ENCODE measurements at regions not wholly inside any gene's neighbourhood (a gene's known extent, or its start where the extent isn't known, plus 50 kb on each side); places are given as distances from the start of the nearest gene placed in this dataset.

DNA sequence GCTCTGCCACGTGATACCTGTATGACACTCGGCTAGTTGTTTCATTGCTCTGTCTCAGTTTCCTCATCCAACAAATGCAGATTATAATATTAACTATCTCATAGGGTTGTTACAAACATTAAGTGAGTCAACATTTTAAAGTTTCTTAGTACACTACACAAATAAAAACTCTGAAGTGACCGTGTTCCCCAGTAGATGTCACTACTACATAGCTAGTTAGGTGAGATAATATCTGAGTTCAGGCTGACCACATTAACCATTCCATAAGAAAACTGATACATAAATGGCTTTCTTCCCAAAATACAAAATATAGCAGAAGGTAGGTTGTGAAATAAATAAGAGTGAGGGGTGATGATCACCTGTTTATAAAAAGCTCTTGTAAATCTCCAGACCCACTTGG is 214.1 kb downstream of the NUF2 start:
- peak; percentile 27 to 39 (median 34) for TF ChIP-seq CTCF (IDR thresholded peaks at IDR 0.05)
- no peak for TF ChIP-seq POLR2A (IDR thresholded peaks at IDR 0.05)

Measured in right lobe of liver (tissue), 4 donors.